Fibroblast of mammary gland (primary cell): ENCODE measurements at regions not wholly inside any gene's neighbourhood (a gene's known extent, or its start where the extent isn't known, plus 50 kb on each side); places are given as distances from the start of the nearest gene placed in this dataset.

Experiments used
- DNase-seq: peaks from one replicate; pipeline ENCODE4 v3.0.0-alpha.2; 2010; ENCODE audit warnings: low read depth
- H3K4me3 ChIP-seq: 2 replicates; pipeline ENCODE4 v1.5.1; 2011; ENCODE audit warnings: low read depth, mild to moderate bottlenecking, low read length, moderate library complexity; ENCODE audit not compliant: control insufficient read depth
- CTCF ChIP-seq: conservative IDR thresholded peaks from 2 replicates; pipeline ENCODE4 v1.5.1; 2011; ENCODE audit warnings: low read depth, low read length, inconsistent platforms; ENCODE audit not compliant: control insufficient read depth, insufficient read depth

- H3K4me3 ChIP-seq = no peak overlapping the region
- no peak for DNase-seq
- no peak for TF ChIP-seq CTCF
Observed at GRCh38 chr4:131288441-131288840, 1860.7 kb upstream of the PCDH10 start.

GRCh38 chr4:131296192-131296591, 1852.9 kb upstream of the PCDH10 start:
- no peak for DNase-seq
- TF ChIP-seq CTCF = no peak
- H3K4me3 ChIP-seq = no peak overlapping the region

- no peak for TF ChIP-seq CTCF
- H3K4me3 ChIP-seq = no peak overlapping the region
- no peak for DNase-seq
Observed at GRCh38 chr4:131302108-131302507, 1847.0 kb upstream of the PCDH10 start.

GRCh38 chr4:131304686-131305085, 1844.4 kb upstream of the PCDH10 start:
- H3K4me3 ChIP-seq = no peak overlapping the region
- TF ChIP-seq CTCF = no peak
- DNase-seq = no peak

- H3K4me3 ChIP-seq = no peak overlapping the region
- no peak for DNase-seq
- no peak for TF ChIP-seq CTCF
Observed at GRCh38 chr4:131309628-131310027, 1839.5 kb upstream of the PCDH10 start.

GRCh38 chr4:131316086-131316485, 1833.0 kb upstream of the PCDH10 start:
- no peak for TF ChIP-seq CTCF
- no peak for DNase-seq
- H3K4me3 ChIP-seq = no peak overlapping the region

- DNase-seq = no peak
- no peak overlapping the region for H3K4me3 ChIP-seq
- no peak for TF ChIP-seq CTCF
Observed at GRCh38 chr4:131337936-131338335, 1811.2 kb upstream of the PCDH10 start.
